Right cardiac atrium (tissue), 5 donors: ENCODE measurements at regions not wholly inside any gene's neighbourhood (a gene's known extent, or its start where the extent isn't known, plus 50 kb on each side); places are given as distances from the start of the nearest gene placed in this dataset.

Experiments
- ATAC-seq, 2 donors: fragments of 200-7000 bp; cut with Tn5 transposase; one replicate each; pipeline versions ENCODE4 v1.8.0 to v1.9.1; 2020; ENCODE audit warnings: moderate library complexity in 2 of 2, mild to moderate bottlenecking in 1 of 2
- DNase-seq, 3 donors: peaks; one replicate each; pipeline ENCODE4 v3.0.0-alpha.2; 2020
- H3K27ac ChIP-seq: one replicate; pipeline ENCODE4 v1.5.1; 2013; ENCODE audit warnings: mild to moderate bottlenecking, low read length, control low read depth, moderate library complexity
- H3K27me3 ChIP-seq: one replicate; pipeline ENCODE4 v1.6.1; 2013; ENCODE audit not compliant: control insufficient read depth, insufficient read depth
- H3K4me1 ChIP-seq: one replicate; pipeline ENCODE4 v1.6.1; 2013; ENCODE audit warnings: low read length; ENCODE audit not compliant: control insufficient read depth, insufficient read depth
- H3K4me3 ChIP-seq: one replicate; pipeline ENCODE4 v1.5.1; 2013; ENCODE audit warnings: low read length, control low read depth
- H3K9me3 ChIP-seq: one replicate; pipeline ENCODE4 v1.6.1; 2013; ENCODE audit warnings: low read length; ENCODE audit not compliant: control insufficient read depth
- WGBS: extraction: QIAGEN DNeasy Blood & Tissue Kit; methylation state at CpG from one replicate; pipeline ENCODE4 v1.1.7; 2013; 5-methylcytosine and 5-hydroxymethylcytosine counted together
- intact Hi-C, 4 donors: fragments of 100-400 bp; cut with DNase I; formaldehyde crosslinking; loops; one replicate each; pipeline versions ENCODE4 v1.11.0 to v1.14.0; 2022 to 2023
- donor health status: healthy with polysubstance abuse.
- donor health status: DM: no; HTN: yes; CAD: no.
- donor health status: DM: no; HTN: no; CAD: no.
- donor health status: DM: no; HTN: yes; CAD: no; lungs with severe emphysema.
- donor health status: DM: yes; HTN: yes; CAD: no.

- intact Hi-C loops = no loop called here
- no peak overlapping the region for H3K27ac ChIP-seq
Measured at GRCh38 chr4:165754664-165755063, 118.4 kb upstream of the TLL1 start.

GRCh38 chr4:165756836-165757235 lies 116.2 kb upstream of the TLL1 start:
- Histone ChIP-seq H3K9me3 (no peaks in the 10 kb centered on the region), H3K4me3 (no peak overlapping the region), H3K27me3 (no peaks in the 10 kb centered on the region), H3K4me1 (no peaks in the 10 kb centered on the region), H3K27ac (no peak overlapping the region)
- 78% methylated on average over 1 of the region's 1 CpG for WGBS
- intact Hi-C loops = no loop called here
- no peak for DNase-seq
- no peak for ATAC-seq

More at GRCh38 chr4:165754664-165755063, 118.4 kb upstream of the TLL1 start:
- Histone ChIP-seq H3K27me3 (no peaks in the 10 kb centered on the region), H3K9me3 (no peaks in the 10 kb centered on the region), H3K4me1 (no peaks in the 10 kb centered on the region), H3K4me3 (no peak overlapping the region)
- no peak for DNase-seq
- 94% methylated on average over 4 of the region's 4 CpGs for WGBS
- no peak for ATAC-seq

- no peaks in the 10 kb centered on the region for H3K9me3 ChIP-seq
- no peak overlapping the region for H3K4me3 ChIP-seq
- H3K27me3 ChIP-seq = no peaks in the 10 kb centered on the region
- intact Hi-C loops = no loop called here
- H3K27ac ChIP-seq = no peak overlapping the region
- no peak for DNase-seq
- 40% methylated on average over 3 of the region's 3 CpGs for WGBS
- ATAC-seq = no peak
- no peaks in the 10 kb centered on the region for H3K4me1 ChIP-seq
Measured at GRCh38 chr4:165757451-165757850, 115.6 kb upstream of the TLL1 start.

DNA sequence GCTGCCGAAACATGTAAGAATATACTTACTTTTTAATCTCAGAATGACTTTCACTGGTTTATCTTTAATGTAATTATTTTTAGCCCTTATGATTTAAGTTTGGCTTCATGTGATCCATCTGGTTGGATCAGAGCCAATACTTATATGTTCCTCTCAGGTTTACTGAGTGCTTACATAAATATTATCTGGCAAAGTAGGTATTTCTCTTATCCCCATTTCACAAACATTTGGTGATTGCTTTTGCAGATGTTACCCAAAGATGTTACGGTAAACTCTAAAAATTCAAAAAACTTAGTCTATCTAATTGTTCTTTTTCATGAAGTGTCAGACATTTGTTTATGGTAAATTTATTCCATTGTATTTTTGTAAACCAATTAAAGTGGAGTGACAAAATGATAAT lies 115.0 kb upstream of the TLL1 start:
- WGBS = 74% methylated on average over 2 of the region's 2 CpGs
- ATAC-seq (no peak), DNase-seq (no peak)
- Histone ChIP-seq H3K27ac (no peak overlapping the region), H3K4me3 (no peak overlapping the region), H3K27me3 (no peaks in the 10 kb centered on the region), H3K9me3 (no peaks in the 10 kb centered on the region), H3K4me1 (no peaks in the 10 kb centered on the region)
- intact Hi-C loops = no loop called here

DNA sequence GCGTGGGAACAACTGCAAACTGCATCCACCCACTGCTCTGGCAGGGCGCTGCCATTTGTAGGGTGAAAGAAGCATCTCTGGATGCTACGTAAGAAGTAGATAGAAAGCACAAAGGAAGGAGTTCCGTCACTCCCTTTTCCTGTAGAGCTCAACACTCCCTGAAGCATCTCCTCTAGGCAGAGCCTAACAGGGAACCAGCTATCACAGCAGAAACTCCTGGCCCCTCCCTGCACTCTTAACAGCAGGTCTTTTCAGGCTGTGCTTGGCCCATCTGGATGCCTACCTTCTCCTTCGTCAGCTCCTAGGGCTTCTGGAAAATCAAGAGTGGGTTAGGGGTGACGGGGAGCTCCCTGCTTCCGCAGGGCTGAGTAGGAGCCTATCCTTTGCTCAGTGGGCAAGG lies 112.9 kb upstream of the TLL1 start:
- H3K27me3 ChIP-seq = no peaks in the 10 kb centered on the region
- 80% methylated on average over 7 of the region's 7 CpGs for WGBS
- intact Hi-C loops = no loop called here
- H3K4me1 ChIP-seq = no peaks in the 10 kb centered on the region
- DNase-seq (peak in 2 of 3 donors; percentile 13 to 19), ATAC-seq (peak; percentile 45 to 94)
- H3K4me3 ChIP-seq = no peak overlapping the region
- H3K27ac ChIP-seq = no peak overlapping the region
- no peaks in the 10 kb centered on the region for H3K9me3 ChIP-seq

GRCh38 chr4:165761963-165762362 lies 111.1 kb upstream of the TLL1 start:
- H3K27ac ChIP-seq = no peak overlapping the region
- H3K9me3 ChIP-seq = no peaks in the 10 kb centered on the region
- WGBS = 80% methylated on average over 1 of the region's 1 CpG
- intact Hi-C loops = no loop called here
- no peak for DNase-seq
- H3K27me3 ChIP-seq = no peaks in the 10 kb centered on the region
- H3K4me1 ChIP-seq = no peaks in the 10 kb centered on the region
- no peak for ATAC-seq
- no peak overlapping the region for H3K4me3 ChIP-seq

DNA sequence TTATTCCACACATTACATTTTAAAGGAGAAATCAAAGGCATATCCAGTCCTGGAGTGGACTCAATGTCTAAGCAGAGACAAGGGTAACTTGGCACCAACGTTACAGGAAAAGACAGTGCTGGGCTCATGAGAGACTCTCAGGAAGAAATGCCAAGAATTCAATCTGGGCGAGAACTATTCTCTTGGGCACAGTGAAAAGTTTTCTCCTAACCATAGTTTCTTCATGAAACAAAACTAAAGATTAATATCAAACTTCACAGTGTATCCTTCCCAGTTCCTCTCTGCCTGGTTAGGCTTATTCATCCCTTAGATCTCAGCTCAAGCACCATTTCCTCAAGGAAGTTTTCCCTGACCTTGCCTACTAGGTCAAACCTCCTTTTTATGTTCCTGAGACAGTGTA lies 109.4 kb upstream of the TLL1 start:
- H3K4me3 ChIP-seq = no peak overlapping the region
- no peak for DNase-seq
- ATAC-seq = peak in 1 of 2 donors; percentile 50
- no peaks in the 10 kb centered on the region for H3K4me1 ChIP-seq
- no peaks in the 10 kb centered on the region for H3K9me3 ChIP-seq
- no peaks in the 10 kb centered on the region for H3K27me3 ChIP-seq
- no peak overlapping the region for H3K27ac ChIP-seq
- 21% methylated on average over 2 of the region's 2 CpGs for WGBS
- intact Hi-C loops = no loop called here

GRCh38 chr4:165765053-165765452 lies 108.0 kb upstream of the TLL1 start:
- intact Hi-C loops = no loop called here

DNA sequence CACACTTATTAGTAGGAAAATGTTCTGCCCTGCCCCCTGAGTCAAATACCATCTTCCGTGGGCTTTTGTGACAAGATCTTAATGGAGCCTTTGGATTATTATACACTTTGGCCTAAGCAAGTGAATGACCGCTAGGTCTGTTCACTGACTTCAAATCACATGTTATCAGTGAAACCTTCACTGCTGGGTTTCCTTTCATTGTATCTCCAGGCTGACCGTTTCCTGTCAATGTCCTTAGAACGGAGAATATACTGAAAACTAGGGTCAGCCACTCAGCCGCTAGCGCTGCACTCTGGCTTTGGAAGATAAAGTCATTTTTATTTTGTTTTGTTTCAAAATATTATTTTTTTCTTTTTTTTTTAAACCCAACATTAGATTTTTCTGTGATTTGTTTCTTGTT lies 107.0 kb upstream of the TLL1 start:
- H3K4me3 ChIP-seq = no peak overlapping the region
- DNase-seq = peak in 2 of 3 donors; percentile 36 to 59
- no peak overlapping the region for H3K27ac ChIP-seq
- ATAC-seq = peak; percentile 83 to 96
- no peaks in the 10 kb centered on the region for H3K27me3 ChIP-seq
- intact Hi-C loops = no loop called here
- H3K4me1 ChIP-seq = no peaks in the 10 kb centered on the region
- H3K9me3 ChIP-seq = no peaks in the 10 kb centered on the region
- WGBS = 62% methylated on average over 6 of the region's 6 CpGs

More at GRCh38 chr4:165765053-165765452, 108.0 kb upstream of the TLL1 start:
- Histone ChIP-seq H3K4me1 (no peaks in the 10 kb centered on the region), H3K27me3 (no peaks in the 10 kb centered on the region), H3K4me3 (no peak overlapping the region), H3K9me3 (no peaks in the 10 kb centered on the region), H3K27ac (no peak overlapping the region)
- 90% methylated on average over 1 of the region's 1 CpG for WGBS
- DNase-seq (no peak), ATAC-seq (no peak)

DNA sequence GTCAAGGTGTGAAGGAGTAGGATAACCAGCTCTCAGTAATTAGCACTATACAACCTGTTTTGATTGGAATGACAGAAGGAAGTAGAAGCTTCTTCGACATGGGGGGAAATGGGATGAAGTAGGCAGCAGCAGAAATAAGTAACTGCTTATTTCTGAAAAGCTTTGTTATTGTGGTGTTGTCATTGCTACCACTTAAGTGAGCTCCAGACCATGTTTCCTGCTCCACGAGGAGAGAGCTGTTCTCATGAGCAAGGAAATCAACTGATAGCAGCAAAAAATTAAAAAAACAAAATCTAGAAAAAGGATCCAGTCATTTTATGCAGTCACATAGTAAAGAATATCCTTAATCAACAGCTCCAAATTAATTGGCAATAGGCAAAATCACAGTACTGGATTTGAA lies 106.1 kb upstream of the TLL1 start:
- ATAC-seq (peak in 1 of 2 donors; percentile 58), DNase-seq (no peak)
- Histone ChIP-seq H3K4me3 (no peak overlapping the region), H3K27ac (no peak overlapping the region), H3K9me3 (no peaks in the 10 kb centered on the region), H3K27me3 (no peaks in the 10 kb centered on the region), H3K4me1 (no peaks in the 10 kb centered on the region)
- 17% methylated on average over 2 of the region's 2 CpGs for WGBS
- intact Hi-C loops = no loop called here

GRCh38 chr4:165767671-165768070 lies 105.4 kb upstream of the TLL1 start:
- Histone ChIP-seq H3K4me3 (no peak overlapping the region), H3K4me1 (no peaks in the 10 kb centered on the region), H3K9me3 (no peaks in the 10 kb centered on the region), H3K27me3 (no peaks in the 10 kb centered on the region), H3K27ac (no peak overlapping the region)
- DNase-seq = no peak
- WGBS = 95% methylated on average over 1 of the region's 1 CpG
- ATAC-seq = no peak
- intact Hi-C loops = no loop called here

- intact Hi-C loops = no loop called here
- no peak for DNase-seq
- no peak overlapping the region for H3K4me3 ChIP-seq
- no peaks in the 10 kb centered on the region for H3K4me1 ChIP-seq
- H3K9me3 ChIP-seq = no peaks in the 10 kb centered on the region
- no peak for ATAC-seq
- no peak overlapping the region for H3K27ac ChIP-seq
- 89% methylated on average over 3 of the region's 3 CpGs for WGBS
- H3K27me3 ChIP-seq = no peaks in the 10 kb centered on the region
Measured at GRCh38 chr4:165768281-165768680, 104.8 kb upstream of the TLL1 start.
